ENCODE measurements at regions not wholly inside any gene's neighbourhood (a gene's known extent, or its start where the extent isn't known, plus 50 kb on each side); places are given as distances from the start of the nearest gene placed in this dataset.

- DNase-seq (ENCODE audit: extremely low read depth, low read depth, low spot score) = no peak
These were observed 243.1 kb upstream of the TENM3 start for GRCh38 chr4:182000077-182000476.

GRCh38 chr4:182010876-182011275 is 232.3 kb upstream of the TENM3 start:
- DNase-seq (ENCODE audit: extremely low read depth, low read depth, low spot score) = no peak

GRCh38 chr4:182014164-182014563 is 229.0 kb upstream of the TENM3 start:
- DNase-seq (ENCODE audit: extremely low read depth, low read depth, low spot score) = no peak

- no peak for DNase-seq (ENCODE audit: extremely low read depth, low read depth, low spot score)
These were observed 228.2 kb upstream of the TENM3 start for GRCh38 chr4:182015014-182015413.

GRCh38 chr4:182015893-182016292 is 227.3 kb upstream of the TENM3 start:
- no peak for DNase-seq (ENCODE audit: extremely low read depth, low read depth, low spot score)

- DNase-seq (ENCODE audit: extremely low read depth, low read depth, low spot score) = no peak
These were observed 226.2 kb upstream of the TENM3 start for GRCh38 chr4:182017038-182017437.

- DNase-seq (ENCODE audit: extremely low read depth, low read depth, low spot score) = no peak
These were observed 224.5 kb upstream of the TENM3 start for GRCh38 chr4:182018691-182019090.

- no peak for DNase-seq (ENCODE audit: extremely low read depth, low read depth, low spot score)
These were observed 224.0 kb upstream of the TENM3 start for GRCh38 chr4:182019148-182019652.

- no peak for DNase-seq (ENCODE audit: extremely low read depth, low read depth, low spot score)
These were observed 220.3 kb upstream of the TENM3 start for GRCh38 chr4:182022909-182023308.

- no peak for DNase-seq (ENCODE audit: extremely low read depth, low read depth, low spot score)
These were observed 219.7 kb upstream of the TENM3 start for GRCh38 chr4:182023469-182023868.

- no peak for DNase-seq (ENCODE audit: extremely low read depth, low read depth, low spot score)
These were observed 200.3 kb upstream of the TENM3 start for GRCh38 chr4:182042945-182043344.

- DNase-seq (ENCODE audit: extremely low read depth, low read depth, low spot score) = no peak
These were observed 194.3 kb upstream of the TENM3 start for GRCh38 chr4:182048871-182049270.

GRCh38 chr4:182056866-182057265 is 186.3 kb upstream of the TENM3 start:
- DNase-seq (ENCODE audit: extremely low read depth, low read depth, low spot score) = no peak

GRCh38 chr4:182062458-182062857 is 180.7 kb upstream of the TENM3 start:
- no peak for DNase-seq (ENCODE audit: extremely low read depth, low read depth, low spot score)

GRCh38 chr4:182062936-182063335 is 180.3 kb upstream of the TENM3 start:
- no peak for DNase-seq (ENCODE audit: extremely low read depth, low read depth, low spot score)

- DNase-seq (ENCODE audit: extremely low read depth, low read depth, low spot score) = no peak
These were observed 179.6 kb upstream of the TENM3 start for GRCh38 chr4:182063651-182064050.

- DNase-seq (ENCODE audit: extremely low read depth, low read depth, low spot score) = no peak
These were observed 177.9 kb upstream of the TENM3 start for GRCh38 chr4:182065255-182065654.

- no peak for DNase-seq (ENCODE audit: extremely low read depth, low read depth, low spot score)
These were observed 177.2 kb upstream of the TENM3 start for GRCh38 chr4:182066037-182066436.

- no peak for DNase-seq (ENCODE audit: extremely low read depth, low read depth, low spot score)
These were observed 175.4 kb upstream of the TENM3 start for GRCh38 chr4:182067828-182068227.

- no peak for DNase-seq (ENCODE audit: extremely low read depth, low read depth, low spot score)
These were observed 174.3 kb upstream of the TENM3 start for GRCh38 chr4:182068920-182069319.

- DNase-seq (ENCODE audit: extremely low read depth, low read depth, low spot score) = no peak
These were observed 169.9 kb upstream of the TENM3 start for GRCh38 chr4:182073278-182073677.

- DNase-seq (ENCODE audit: extremely low read depth, low read depth, low spot score) = no peak
These were observed 169.1 kb upstream of the TENM3 start for GRCh38 chr4:182074139-182074538.

- no peak for DNase-seq (ENCODE audit: extremely low read depth, low read depth, low spot score)
These were observed 168.4 kb upstream of the TENM3 start for GRCh38 chr4:182074810-182075209.

- DNase-seq (ENCODE audit: extremely low read depth, low read depth, low spot score) = no peak
These were observed 160.3 kb upstream of the TENM3 start for GRCh38 chr4:182082910-182083309.
